HUES48 (cell line): ENCODE measurements at regions not wholly inside any gene's neighbourhood (a gene's known extent, or its start where the extent isn't known, plus 50 kb on each side); places are given as distances from the start of the nearest gene placed in this dataset.
"Not testable (repeated sequence)": the region's sequence is repeated elsewhere in the genome, so short reads cannot be mapped to it uniquely, and the experiment has no call there.

Experiments used
- H3K27ac ChIP-seq: one replicate; pipeline ENCODE4 v1.7.0; 2013; ENCODE audit warnings: low read depth, low read length, inconsistent platforms
- H3K27me3 ChIP-seq: 2 replicates; pipeline ENCODE4 v1.6.1; 2013; ENCODE audit warnings: mild to moderate bottlenecking, low read length; ENCODE audit not compliant: control insufficient read depth, insufficient read depth
- H3K36me3 ChIP-seq: 2 replicates; pipeline ENCODE4 v1.6.1; 2013; ENCODE audit warnings: low read length; ENCODE audit not compliant: control insufficient read depth, insufficient read depth
- H3K4me1 ChIP-seq: 2 replicates; pipeline ENCODE4 v1.6.1; 2013; ENCODE audit warnings: mild to moderate bottlenecking, low read length; ENCODE audit not compliant: control insufficient read depth, insufficient read depth
- H3K4me3 ChIP-seq: 2 replicates; pipeline ENCODE4 v1.5.1; 2013; ENCODE audit warnings: mild to moderate bottlenecking, low read depth, low read length
- H3K9ac ChIP-seq: 2 replicates; pipeline ENCODE4 v1.6.1; 2013; ENCODE audit warnings: mild to moderate bottlenecking, low read depth, low read length, moderate library complexity
- H3K9me3 ChIP-seq: 2 replicates; pipeline ENCODE4 v1.6.1; 2013; ENCODE audit warnings: low read length; ENCODE audit not compliant: control insufficient read depth, insufficient read depth

- no peaks in the 10 kb centered on the region; the same call in 1 of the 2 replicates for H3K27me3 ChIP-seq
- H3K9ac ChIP-seq, result no peak overlapping the region
- no peaks in the 10 kb centered on the region for H3K9me3 ChIP-seq
- H3K36me3 ChIP-seq, result no peaks in the 10 kb centered on the region
- no peaks in the 10 kb centered on the region for H3K4me1 ChIP-seq
- no peak overlapping the region for H3K27ac ChIP-seq
- no peak overlapping the region for H3K4me3 ChIP-seq
These were observed 115.9 kb upstream of the RAI2 start for GRCh38 chrX:17976955-17977354.

- not testable (repeated sequence) for H3K36me3 ChIP-seq
These were observed 114.3 kb upstream of the RAI2 start for GRCh38 chrX:17975349-17975748.

GRCh38 chrX:17968367-17968766 is 107.3 kb upstream of the RAI2 start:
- Histone ChIP-seq H3K27ac (no peak overlapping the region), H3K36me3 (no peaks in the 10 kb centered on the region), H3K9me3 (no peaks in the 10 kb centered on the region), H3K9ac (no peak overlapping the region), H3K4me1 (peaks cover 12% of the 10 kb centered on the region), H3K4me3 (no peak overlapping the region), H3K27me3 (no peaks in the 10 kb centered on the region)

More at GRCh38 chrX:17975349-17975748, 114.3 kb upstream of the RAI2 start:
- H3K9me3 ChIP-seq, H3K27ac ChIP-seq, H3K9ac ChIP-seq, H3K27me3 ChIP-seq, H3K4me1 ChIP-seq, H3K4me3 ChIP-seq: not testable (repeated sequence)

GRCh38 chrX:17967888-17968287 is 106.8 kb upstream of the RAI2 start:
- Histone ChIP-seq H3K27ac (no peak overlapping the region), H3K4me1 (peaks cover 12% of the 10 kb centered on the region), H3K9ac (no peak overlapping the region), H3K36me3 (no peaks in the 10 kb centered on the region), H3K4me3 (no peak overlapping the region), H3K9me3 (no peaks in the 10 kb centered on the region), H3K27me3 (no peaks in the 10 kb centered on the region)

GRCh38 chrX:17964871-17965270 is 103.8 kb upstream of the RAI2 start:
- Histone ChIP-seq H3K4me1 (peaks cover 12% of the 10 kb centered on the region), H3K9ac (no peak overlapping the region), H3K4me3 (no peak overlapping the region), H3K27ac (no peak overlapping the region), H3K9me3 (no peaks in the 10 kb centered on the region), H3K36me3 (no peaks in the 10 kb centered on the region), H3K27me3 (no peaks in the 10 kb centered on the region)

- Histone ChIP-seq H3K36me3 (no peaks in the 10 kb centered on the region), H3K27ac (no peak overlapping the region), H3K9me3 (no peaks in the 10 kb centered on the region), H3K4me3 (no peak overlapping the region), H3K27me3 (no peaks in the 10 kb centered on the region; the same call in 1 of the 2 replicates), H3K4me1 (no peaks in the 10 kb centered on the region), H3K9ac (no peak overlapping the region)
These were observed 99.8 kb upstream of the RAI2 start for GRCh38 chrX:17960891-17961290.

GRCh38 chrX:17944833-17945497 is 83.9 kb upstream of the RAI2 start:
- Histone ChIP-seq H3K27me3 (no peaks in the 10 kb centered on the region), H3K4me1 (peaks cover 4% of the 10 kb centered on the region; the same call in 1 of the 2 replicates), H3K4me3 (no peak overlapping the region), H3K9ac (no peak overlapping the region), H3K9me3 (no peaks in the 10 kb centered on the region), H3K36me3 (no peaks in the 10 kb centered on the region), H3K27ac (no peak overlapping the region)

- not testable (repeated sequence) for H3K9ac ChIP-seq, H3K36me3 ChIP-seq, H3K4me1 ChIP-seq, H3K4me3 ChIP-seq, H3K9me3 ChIP-seq, H3K27me3 ChIP-seq, H3K27ac ChIP-seq
These were observed 80.1 kb upstream of the RAI2 start for GRCh38 chrX:17941171-17941570.

GRCh38 chrX:17939724-17940123 is 78.6 kb upstream of the RAI2 start:
- H3K9ac ChIP-seq, result no peak overlapping the region
- peaks cover 4% of the 10 kb centered on the region; the same call in 1 of the 2 replicates for H3K4me1 ChIP-seq
- H3K27me3 ChIP-seq, result no peaks in the 10 kb centered on the region
- H3K36me3 ChIP-seq, result no peaks in the 10 kb centered on the region
- H3K9me3 ChIP-seq, result no peaks in the 10 kb centered on the region; the same call in 1 of the 2 replicates
- no peak overlapping the region for H3K27ac ChIP-seq
- no peak overlapping the region for H3K4me3 ChIP-seq

- Histone ChIP-seq H3K27ac (no peak overlapping the region), H3K36me3 (no peaks in the 10 kb centered on the region), H3K4me3 (no peak overlapping the region), H3K9me3 (peaks cover under 1% of the 10 kb centered on the region; the same call in 1 of the 2 replicates), H3K27me3 (no peaks in the 10 kb centered on the region; the same call in 1 of the 2 replicates), H3K9ac (no peak overlapping the region), H3K4me1 (peaks cover 10% of the 10 kb centered on the region)
These were observed 72.8 kb upstream of the RAI2 start for GRCh38 chrX:17933856-17934255.

GRCh38 chrX:17932781-17933180 is 71.7 kb upstream of the RAI2 start:
- Histone ChIP-seq H3K4me3 (no peak overlapping the region), H3K27me3 (no peaks in the 10 kb centered on the region; the same call in 1 of the 2 replicates), H3K4me1 (peaks cover 10% of the 10 kb centered on the region), H3K27ac (no peak overlapping the region), H3K9ac (no peak overlapping the region), H3K36me3 (no peaks in the 10 kb centered on the region), H3K9me3 (peaks cover 3% of the 10 kb centered on the region; the same call in 1 of the 2 replicates)
